ENCODE measurements at regions not wholly inside any gene's neighbourhood (a gene's known extent, or its start where the extent isn't known, plus 50 kb on each side); places are given as distances from the start of the nearest gene placed in this dataset.

GRCh38 chr6:78808356-78808891 lies 58.9 kb upstream of the IRAK1BP1 start:
- TF ChIP-seq RARB (CRISPR knock-in tag; IDR thresholded peaks at IDR 0.05), result no peak
- no peak for TF ChIP-seq TSHZ2 (CRISPR knock-in tag; IDR thresholded peaks at IDR 0.05)
- TF ChIP-seq ZC3H10 (CRISPR knock-in tag; IDR thresholded peaks at IDR 0.05), result no peak
- ATAC-seq, result no peak

- no peak for ATAC-seq
- TF ChIP-seq ZNF8 (CRISPR knock-in tag; IDR thresholded peaks at IDR 0.05) (no peak), ESRRG (CRISPR knock-in tag; IDR thresholded peaks at IDR 0.05) (no peak), OSR1 (CRISPR knock-in tag; IDR thresholded peaks at IDR 0.05) (no peak), ISL1 (CRISPR knock-in tag; IDR thresholded peaks at IDR 0.05) (no peak), ZFP3 (CRISPR knock-in tag; IDR thresholded peaks at IDR 0.05) (no peak), CSRNP3 (CRISPR knock-in tag; IDR thresholded peaks at IDR 0.05) (no peak), ZNF70 (CRISPR knock-in tag; IDR thresholded peaks at IDR 0.05) (no peak), CREB5 (CRISPR knock-in tag; IDR thresholded peaks at IDR 0.05; ENCODE audit: low read depth) (no peak), PATZ1 (CRISPR knock-in tag; IDR thresholded peaks at IDR 0.05; ENCODE audit: borderline replicate concordance) (no peak), ZNF565 (CRISPR knock-in tag; conservative IDR thresholded peaks at IDR 0.05; ENCODE audit: low read depth) (no peak), TCF4 (CRISPR knock-in tag; IDR thresholded peaks at IDR 0.05; ENCODE audit: borderline replicate concordance) (no peak), ZFP30 (CRISPR knock-in tag; IDR thresholded peaks at IDR 0.05) (no peak), RARB (CRISPR knock-in tag; IDR thresholded peaks at IDR 0.05) (no peak), SNAI2 (CRISPR knock-in tag; IDR thresholded peaks at IDR 0.05) (no peak), POU6F1 (CRISPR knock-in tag; IDR thresholded peaks at IDR 0.05; ENCODE audit: borderline replicate concordance, low read depth) (no peak)
Observed at GRCh38 chr6:78808933-78809332, 58.4 kb upstream of the IRAK1BP1 start.

- peak; percentile 98 for ATAC-seq
- TF ChIP-seq TOX (CRISPR knock-in tag; IDR thresholded peaks at IDR 0.05; ENCODE audit: borderline replicate concordance) (no peak), GLIS3 (CRISPR knock-in tag; IDR thresholded peaks at IDR 0.05) (no peak), PATZ1 (CRISPR knock-in tag; IDR thresholded peaks at IDR 0.05; ENCODE audit: borderline replicate concordance) (no peak), RARB (CRISPR knock-in tag; IDR thresholded peaks at IDR 0.05) (no peak), OSR1 (CRISPR knock-in tag; IDR thresholded peaks at IDR 0.05) (no peak), TSHZ2 (CRISPR knock-in tag; IDR thresholded peaks at IDR 0.05) (no peak), TCF4 (CRISPR knock-in tag; IDR thresholded peaks at IDR 0.05; ENCODE audit: borderline replicate concordance) (no peak), ISL1 (CRISPR knock-in tag; IDR thresholded peaks at IDR 0.05) (no peak), SNAI2 (CRISPR knock-in tag; IDR thresholded peaks at IDR 0.05) (no peak), ZC3H10 (CRISPR knock-in tag; IDR thresholded peaks at IDR 0.05) (no peak)
Observed at GRCh38 chr6:78810146-78810545, 57.2 kb upstream of the IRAK1BP1 start.

Measured in SK-N-SH treated with all-trans-retinoic acid at 6 μM for 48 hours (cell line).